IMR-90 (cell line): ENCODE measurements at regions not wholly inside any gene's neighbourhood (a gene's known extent, or its start where the extent isn't known, plus 50 kb on each side); places are given as distances from the start of the nearest gene placed in this dataset.

ENCODE experiments used
- ATAC-seq: fragments of 200-7000 bp; cut with Tn5 transposase; 2 replicates; pipeline ENCODE4 v1.9.1; 2020; ENCODE audit warnings: low read depth, mild to moderate bottlenecking, moderate library complexity
- BruUV-seq: library from RNA; stranded (reverse); fragments of 400-500 nt; replicated peaks from 2 replicates; lab custom pipeline; 2021; lab: Mats Ljungman, UMichigan
- CTCF ChIA-PET: fragments of 300-600 bp; formaldehyde crosslinking; extraction: SDS; loops from one replicate; lab custom pipeline; 2021; ENCODE audit warnings: antibody characterized with exemption; lab: Yijun Ruan, JAX
- POLR2A ChIA-PET: fragments of 300-600 bp; sonication (Branson Sonifier 250); formaldehyde crosslinking; loops from one replicate; lab custom pipeline; 2022; ENCODE audit warnings: antibody characterized with exemption; ENCODE audit not compliant: unreplicated experiment; lab: Charles Lee
- DNase-seq: peaks from one replicate; pipeline ENCODE4 v3.0.0; 2013
- H2AFZ ChIP-seq: replicated peaks from 2 replicates; pipeline ENCODE3; 2013; ENCODE audit warnings: low read length, mild to moderate bottlenecking; ENCODE audit not compliant: poor library complexity
- H2AK5ac ChIP-seq: 2 replicates; pipeline ENCODE4 v1.6.1; 2013; ENCODE audit warnings: low read depth, low read length, inconsistent platforms
- H2AK9ac ChIP-seq: replicated peaks from 2 replicates; pipeline ENCODE3; 2013; ENCODE audit warnings: mild to moderate bottlenecking, low read depth, low read length, moderate library complexity; ENCODE audit not compliant: poor library complexity
- H2BK120ac ChIP-seq: 2 replicates; pipeline ENCODE4 v1.6.1; 2013; ENCODE audit warnings: low read depth, low read length, inconsistent platforms
- H2BK15ac ChIP-seq: 3 replicates; pipeline ENCODE4 v1.6.1; 2013; ENCODE audit warnings: low read depth, low read length, inconsistent platforms
- H2BK20ac ChIP-seq: 2 replicates; pipeline ENCODE4 v1.6.1; 2013; ENCODE audit warnings: low read depth, mild to moderate bottlenecking, inconsistent platforms, low read length, moderate library complexity
- H2BK5ac ChIP-seq: 2 replicates; pipeline ENCODE4 v1.6.1; 2013; ENCODE audit warnings: mild to moderate bottlenecking, low read depth, low read length, inconsistent platforms; ENCODE audit not compliant: poor library complexity, severe bottlenecking
- H3K14ac ChIP-seq: replicated peaks from 2 replicates; pipeline ENCODE4 v1.6.1; 2013; ENCODE audit warnings: low read depth, low read length, inconsistent platforms
- H3K18ac ChIP-seq: 2 replicates; pipeline ENCODE4 v1.6.1; 2013; ENCODE audit warnings: low read depth, low read length, control low read depth
- H3K23ac ChIP-seq: 2 replicates; pipeline ENCODE4 v1.6.1; 2013; ENCODE audit warnings: low read depth, low read length, inconsistent platforms
- H3K27ac ChIP-seq: 2 replicates; pipeline ENCODE4 v1.5.1; 2013; ENCODE audit warnings: mild to moderate bottlenecking, control low read depth, low read length; ENCODE audit not compliant: insufficient read depth
- H3K27me3 ChIP-seq: 2 replicates; pipeline ENCODE4 v1.6.1; 2013; ENCODE audit warnings: low read length; ENCODE audit not compliant: control insufficient read depth, insufficient read depth
- H3K36me3 ChIP-seq: 2 replicates; pipeline ENCODE4 v1.6.1; 2013; ENCODE audit warnings: low read length, mixed read lengths; ENCODE audit not compliant: control insufficient read depth, insufficient read depth
- H3K4ac ChIP-seq: 2 replicates; pipeline ENCODE4 v1.6.1; 2013; ENCODE audit warnings: low read depth, low read length, inconsistent platforms
- H3K4me1 ChIP-seq: 2 replicates; pipeline ENCODE4 v1.6.1; 2013; ENCODE audit warnings: low read length, mixed read lengths; ENCODE audit not compliant: control insufficient read depth, insufficient read depth
- H3K4me2 ChIP-seq: 2 replicates; pipeline ENCODE4 v1.6.1; 2013; ENCODE audit warnings: low read depth, mild to moderate bottlenecking, control low read depth, low read length, moderate library complexity
- H3K4me3 ChIP-seq: 2 replicates; pipeline ENCODE4 v1.5.1; 2013; ENCODE audit warnings: low read depth, mild to moderate bottlenecking, control low read depth, low read length, moderate library complexity; ENCODE audit not compliant: insufficient read depth
- H3K56ac ChIP-seq: 2 replicates; pipeline ENCODE4 v1.6.1; 2013; ENCODE audit warnings: low read length, inconsistent platforms; ENCODE audit not compliant: insufficient read depth; ENCODE audit errors: extremely low read depth
- H3K79me1 ChIP-seq, 2 experiments: 2 replicates each; pipeline ENCODE4 v1.6.1; 2013; ENCODE audit warnings: low read length in 2 of 2, inconsistent platforms in 1 of 2, low read depth in 1 of 2
- H3K9ac ChIP-seq: 2 replicates; pipeline ENCODE4 v1.6.1; 2013; ENCODE audit warnings: low read depth, low read length, control low read depth
- H3K9me1 ChIP-seq: 2 replicates; pipeline ENCODE4 v1.6.1; 2013; ENCODE audit warnings: low read length, inconsistent platforms; ENCODE audit not compliant: insufficient read depth
- H3K9me3 ChIP-seq: 2 replicates; pipeline ENCODE4 v1.6.1; 2013; ENCODE audit warnings: low read length; ENCODE audit not compliant: control insufficient read depth, insufficient read depth
- H4K20me1 ChIP-seq: 2 replicates; pipeline ENCODE4 v1.6.1; 2013; ENCODE audit warnings: low read length, inconsistent platforms; ENCODE audit not compliant: insufficient read depth
- H4K5ac ChIP-seq: 2 replicates; pipeline ENCODE4 v1.6.1; 2013; ENCODE audit warnings: mild to moderate bottlenecking, low read depth, low read length, control low read depth
- H4K8ac ChIP-seq, 2 experiments: 2 replicates each; pipeline ENCODE4 v1.6.1; 2013; ENCODE audit warnings: low read depth in 2 of 2, low read length in 2 of 2, control low read depth in 1 of 2, inconsistent platforms in 1 of 2
- H4K91ac ChIP-seq: 2 replicates; pipeline ENCODE4 v1.6.1; 2013; ENCODE audit warnings: low read depth, low read length, inconsistent platforms; ENCODE audit not compliant: insufficient read depth
- CEBPB ChIP-seq: IDR thresholded peaks from 2 replicates; pipeline ENCODE4 v1.6.1; 2012; ENCODE audit warnings: low read depth, low read length, improper control_type of control experiment
- CHD1 ChIP-seq: IDR thresholded peaks from 2 replicates; pipeline ENCODE4 v1.6.1; 2012; ENCODE audit warnings: low read depth, low read length, improper control_type of control experiment
- FOS ChIP-seq: fragments of 150-350 bp; IDR thresholded peaks from 2 replicates; pipeline ENCODE4 v1.6.1; 2016; ENCODE audit warnings: low read depth, low read length
- MAZ ChIP-seq: IDR thresholded peaks from 2 replicates; pipeline ENCODE4 v1.6.1; 2012; ENCODE audit warnings: low read depth, mild to moderate bottlenecking, low read length, improper control_type of control experiment, moderate library complexity, borderline replicate concordance
- MXI1 ChIP-seq: IDR thresholded peaks from 2 replicates; pipeline ENCODE4 v1.6.1; 2012; ENCODE audit warnings: low read depth, mild to moderate bottlenecking, low read length, moderate library complexity, borderline replicate concordance
- POLR2A ChIP-seq: IDR thresholded peaks from 2 replicates; pipeline ENCODE4 v1.6.1; 2012; ENCODE audit warnings: mild to moderate bottlenecking, low read depth, low read length
- RAD21 ChIP-seq: IDR thresholded peaks from 2 replicates; pipeline ENCODE4 v1.6.1; 2012; ENCODE audit warnings: low read length, improper control_type of control experiment
- RCOR1 ChIP-seq: IDR thresholded peaks from 2 replicates; pipeline ENCODE4 v1.6.1; 2012; ENCODE audit warnings: mild to moderate bottlenecking, low read length, improper control_type of control experiment; ENCODE audit not compliant: insufficient replicate concordance
- RFX5 ChIP-seq: IDR thresholded peaks from 2 replicates; pipeline ENCODE4 v1.8.0; 2012; ENCODE audit warnings: low read depth, mild to moderate bottlenecking, low read length, moderate library complexity
- SMC3 ChIP-seq: fragments of 150-350 bp; IDR thresholded peaks from 2 replicates; pipeline ENCODE4 v1.6.1; 2016; ENCODE audit warnings: low read depth, mild to moderate bottlenecking, antibody characterized with exemption, low read length, moderate library complexity
- WGBS, 2 experiments: methylation state at CpG; one replicate each; pipeline versions ENCODE4 v1.1.5 to v1.1.7; 2013; ENCODE audit warnings: missing lambda C conversion rate in 2 of 2; ENCODE audit not compliant: insufficient read length in 1 of 2; ENCODE audit errors: extremely low coverage in 2 of 2; 5-methylcytosine and 5-hydroxymethylcytosine counted together
- dilution Hi-C: fragments of 300-500 bp; cut with HindIII; formaldehyde crosslinking; loops from one replicate; pipeline ENCODE4 v1.14.3; 2018; ENCODE audit warnings: low sequenced_read_pairs; ENCODE audit not compliant: unreplicated experiment
- in situ Hi-C: fragments of 300-500 bp; cut with MboI; formaldehyde crosslinking; loops from 3 replicates; pipeline ENCODE4 v1.14.3; 2019; ENCODE audit warnings: low sequenced_read_pairs, inconsistent platforms, mixed read lengths
- intact Hi-C: fragments of 100-400 bp; cut with micrococcal nuclease; formaldehyde crosslinking; loops from 2 replicates; pipeline ENCODE4 v1.10.0; 2022
- TF ChIP-seq, protein P1 (sequence below): fragments of 150-350 bp; IDR thresholded peaks from 2 replicates; pipeline ENCODE4 v1.6.1; 2016; ENCODE audit warnings: low read depth, mild to moderate bottlenecking, low read length, moderate library complexity, borderline replicate concordance
- TF ChIP-seq, protein P2 (sequence below): fragments of 150-350 bp; IDR thresholded peaks from 2 replicates; pipeline ENCODE4 v1.6.1; 2017; ENCODE audit warnings: mild to moderate bottlenecking, antibody characterized with exemption, low read length, low read depth
- TF ChIP-seq, protein P3 (sequence below): conservative IDR thresholded peaks from 2 replicates; pipeline ENCODE4 v1.5.1; 2012; ENCODE audit warnings: mild to moderate bottlenecking, low read depth, low read length, improper control_type of control experiment

DNA sequence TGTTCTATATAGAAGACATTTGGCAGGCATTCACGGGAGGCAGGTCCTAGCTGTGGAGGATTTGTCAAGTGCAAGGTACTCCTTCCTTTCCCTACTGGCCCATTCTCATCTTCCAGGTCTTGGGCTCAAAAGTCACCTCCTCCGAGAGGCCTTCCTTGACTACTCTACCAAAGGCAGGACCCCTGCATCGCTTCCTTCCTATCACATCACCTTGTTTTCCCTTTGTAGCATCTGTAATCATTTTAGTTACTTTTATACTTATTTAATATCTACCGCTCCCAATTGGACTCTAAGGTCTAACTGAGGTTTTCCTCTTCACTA, 296.8 kb upstream of the KAZN start:
- H3K79me1 ChIP-seq = no peaks in the 10 kb centered on the region
- intact Hi-C loops = no loop called here
- BruUV-seq = no TSS peak
- H3K4me1 ChIP-seq = no peaks in the 10 kb centered on the region
- no peak overlapping the region for H3K4me3 ChIP-seq
- no peak overlapping the region for H4K8ac ChIP-seq
- ChIA-PET CTCF (no interaction called here), POLR2A (no interaction called here)
- no peaks in the 10 kb centered on the region for H3K36me3 ChIP-seq
- peaks cover 11% of the 10 kb centered on the region; the same call in 1 of the 2 replicates for H3K9me3 ChIP-seq
- H4K91ac ChIP-seq = no peak overlapping the region
- H2BK5ac ChIP-seq = no peak overlapping the region
- no peaks in the 10 kb centered on the region for H3K9me1 ChIP-seq
- no peaks in the 10 kb centered on the region for H4K20me1 ChIP-seq
- in situ Hi-C loops = no loop called here
- no peak overlapping the region for H3K18ac ChIP-seq
- no peak overlapping the region for H2BK20ac ChIP-seq
- H3K4ac ChIP-seq = no peak overlapping the region
- no peak overlapping the region for H2AFZ ChIP-seq
- no peak overlapping the region for H4K5ac ChIP-seq
- H2AK9ac ChIP-seq = no peak overlapping the region
- no peaks in the 10 kb centered on the region; the same call in 1 of the 2 replicates for H3K27me3 ChIP-seq
- DNase-seq = no peak
- H3K4me2 ChIP-seq = no peak overlapping the region
- no peak overlapping the region for H2BK120ac ChIP-seq
- no peak overlapping the region for H3K27ac ChIP-seq
- no peak overlapping the region for H3K9ac ChIP-seq
- no peak for ATAC-seq
- H3K23ac ChIP-seq = no peak overlapping the region
- H2BK15ac ChIP-seq = no peak overlapping the region
- no peak overlapping the region for H2AK5ac ChIP-seq
- dilution Hi-C loops = no loop called here
- no peak for TF ChIP-seq FOS
- no peak for TF ChIP-seq CEBPB
- TF ChIP-seq MXI1 = no peak
- TF ChIP-seq RFX5 = no peak
- TF ChIP-seq SMC3 = no peak
- TF ChIP-seq, protein P1, sequence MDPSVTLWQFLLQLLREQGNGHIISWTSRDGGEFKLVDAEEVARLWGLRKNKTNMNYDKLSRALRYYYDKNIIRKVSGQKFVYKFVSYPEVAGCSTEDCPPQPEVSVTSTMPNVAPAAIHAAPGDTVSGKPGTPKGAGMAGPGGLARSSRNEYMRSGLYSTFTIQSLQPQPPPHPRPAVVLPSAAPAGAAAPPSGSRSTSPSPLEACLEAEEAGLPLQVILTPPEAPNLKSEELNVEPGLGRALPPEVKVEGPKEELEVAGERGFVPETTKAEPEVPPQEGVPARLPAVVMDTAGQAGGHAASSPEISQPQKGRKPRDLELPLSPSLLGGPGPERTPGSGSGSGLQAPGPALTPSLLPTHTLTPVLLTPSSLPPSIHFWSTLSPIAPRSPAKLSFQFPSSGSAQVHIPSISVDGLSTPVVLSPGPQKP = no peak
- TF ChIP-seq MAZ = no peak
- no peak for TF ChIP-seq CHD1
- TF ChIP-seq POLR2A = no peak
- TF ChIP-seq RCOR1 = no peak
- TF ChIP-seq RAD21 = no peak
- TF ChIP-seq, protein P2, sequence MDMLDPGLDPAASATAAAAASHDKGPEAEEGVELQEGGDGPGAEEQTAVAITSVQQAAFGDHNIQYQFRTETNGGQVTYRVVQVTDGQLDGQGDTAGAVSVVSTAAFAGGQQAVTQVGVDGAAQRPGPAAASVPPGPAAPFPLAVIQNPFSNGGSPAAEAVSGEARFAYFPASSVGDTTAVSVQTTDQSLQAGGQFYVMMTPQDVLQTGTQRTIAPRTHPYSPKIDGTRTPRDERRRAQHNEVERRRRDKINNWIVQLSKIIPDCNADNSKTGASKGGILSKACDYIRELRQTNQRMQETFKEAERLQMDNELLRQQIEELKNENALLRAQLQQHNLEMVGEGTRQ = no peak
- TF ChIP-seq, protein P3, sequence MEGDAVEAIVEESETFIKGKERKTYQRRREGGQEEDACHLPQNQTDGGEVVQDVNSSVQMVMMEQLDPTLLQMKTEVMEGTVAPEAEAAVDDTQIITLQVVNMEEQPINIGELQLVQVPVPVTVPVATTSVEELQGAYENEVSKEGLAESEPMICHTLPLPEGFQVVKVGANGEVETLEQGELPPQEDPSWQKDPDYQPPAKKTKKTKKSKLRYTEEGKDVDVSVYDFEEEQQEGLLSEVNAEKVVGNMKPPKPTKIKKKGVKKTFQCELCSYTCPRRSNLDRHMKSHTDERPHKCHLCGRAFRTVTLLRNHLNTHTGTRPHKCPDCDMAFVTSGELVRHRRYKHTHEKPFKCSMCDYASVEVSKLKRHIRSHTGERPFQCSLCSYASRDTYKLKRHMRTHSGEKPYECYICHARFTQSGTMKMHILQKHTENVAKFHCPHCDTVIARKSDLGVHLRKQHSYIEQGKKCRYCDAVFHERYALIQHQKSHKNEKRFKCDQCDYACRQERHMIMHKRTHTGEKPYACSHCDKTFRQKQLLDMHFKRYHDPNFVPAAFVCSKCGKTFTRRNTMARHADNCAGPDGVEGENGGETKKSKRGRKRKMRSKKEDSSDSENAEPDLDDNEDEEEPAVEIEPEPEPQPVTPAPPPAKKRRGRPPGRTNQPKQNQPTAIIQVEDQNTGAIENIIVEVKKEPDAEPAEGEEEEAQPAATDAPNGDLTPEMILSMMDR = no peak
- H3K14ac ChIP-seq = no peak overlapping the region
- 0% methylated on average over 1 of the region's 4 CpGs; no CpG with 5 or more reads in 1 of the 2 experiments for WGBS, 2 experiments
- H3K56ac ChIP-seq = no peak overlapping the region
